ENCODE measurements at regions not wholly inside any gene's neighbourhood (a gene's known extent, or its start where the extent isn't known, plus 50 kb on each side); places are given as distances from the start of the nearest gene placed in this dataset.

- TF ChIP-seq ZNF462 (CRISPR knock-in tag; IDR thresholded peaks at IDR 0.05), result no peak
- TF ChIP-seq CREB1 (CRISPR knock-in tag; IDR thresholded peaks at IDR 0.05; ENCODE audit: low read depth), result no peak
- TF ChIP-seq EZH2phosphoT487 (IDR thresholded peaks at IDR 0.05; ENCODE audit: unreplicated experiment), result no peak
- TF ChIP-seq JUNB (IDR thresholded peaks at IDR 0.05; ENCODE audit: unreplicated experiment), result no peak
- no peak for TF ChIP-seq POLR2AphosphoS5 (IDR thresholded peaks at IDR 0.05; ENCODE audit: low read depth)
- no peak for TF ChIP-seq ETS1 (IDR thresholded peaks at IDR 0.05)
Observed at GRCh38 chr11:115558635-115559034, 54.4 kb upstream of the CADM1 start (continued).

GRCh38 chr11:115557681-115558080 is 53.5 kb upstream of the CADM1 start:
- Histone ChIP-seq H3K4me3 (no peak overlapping the region), H3K4me1 (ENCODE audit: insufficient read depth) (no peaks in the 10 kb centered on the region; the same call in 1 of the 2 replicates), H3K79me2 (replicated peaks; ENCODE audit: insufficient read depth) (no peaks in the 10 kb centered on the region), H3K27me3 (ENCODE audit: insufficient read depth) (no peaks in the 10 kb centered on the region), H3K27ac (ENCODE audit: low read depth) (no peak overlapping the region), H3K9me2 (ENCODE audit: insufficient read depth) (0 out of 2 replicates have a peak, but pooled peaks cover 2% of the 10 kb centered on the region), H3F3A (replicated peaks; ENCODE audit: low read depth) (no peaks in the 10 kb centered on the region), H3K4me2 (no peak overlapping the region), H2AFZ (no peak overlapping the region), H4K20me1 (replicated peaks; ENCODE audit: insufficient read depth) (no peaks in the 10 kb centered on the region), H3K36me3 (ENCODE audit: insufficient read depth) (no peaks in the 10 kb centered on the region)
- no peak overlapping the region for H3K4me3 Mint-ChIP-seq
- no peaks in the 10 kb centered on the region; the same call in 2 of the 3 replicates for H3K36me3 Mint-ChIP-seq (ENCODE audit: low read depth)
- H3K9me3 Mint-ChIP-seq, result peaks cover 2% of the 10 kb centered on the region; the same call in 2 of the 3 replicates
- H3K4me1 Mint-ChIP-seq, result peaks cover 6% of the 10 kb centered on the region
- H3K27ac Mint-ChIP-seq, result no peak overlapping the region
- H3K27me3 Mint-ChIP-seq (ENCODE audit: insufficient read depth, low read depth, poor library complexity), result no peaks in the 10 kb centered on the region
- ATAC-seq (no peak), DNase-seq (ENCODE audit: low spot score) (no peak)
- no peak for TF ChIP-seq ZNF331 (CRISPR knock-in tag; IDR thresholded peaks at IDR 0.05; ENCODE audit: low read depth)
- TF ChIP-seq ETS1 (IDR thresholded peaks at IDR 0.05), result no peak
- TF ChIP-seq NANOG (IDR thresholded peaks at IDR 0.05; ENCODE audit: borderline replicate concordance), result no peak
- no peak for TF ChIP-seq EZH2 (IDR thresholded peaks at IDR 0.05; ENCODE audit: low read depth, unreplicated experiment)
